ENCODE measurements at regions not wholly inside any gene's neighbourhood (a gene's known extent, or its start where the extent isn't known, plus 50 kb on each side); places are given as distances from the start of the nearest gene placed in this dataset.
"Not testable (repeated sequence)": the region's sequence is repeated elsewhere in the genome, so short reads cannot be mapped to it uniquely, and the experiment has no call there.

- TF ChIP-seq ZNF114 (CRISPR knock-in tag; IDR thresholded peaks at IDR 0.05) (no peak), ZNF331 (CRISPR knock-in tag; IDR thresholded peaks at IDR 0.05; ENCODE audit: low read depth) (no peak)
Observed at GRCh38 chr2:17223211-17223610, 295.0 kb downstream of the RAD51AP2 start (continued).

- no peaks in the 10 kb centered on the region; the same call in 2 of the 3 replicates for H3K4me1 Mint-ChIP-seq
- no peaks in the 10 kb centered on the region for H3F3A ChIP-seq (replicated peaks; ENCODE audit: low read depth)
- TF ChIP-seq CTCF (conservative IDR thresholded peaks at IDR 0.05; ENCODE audit: low read depth in 2 of 2) (no peak), ZNF114 (CRISPR knock-in tag; IDR thresholded peaks at IDR 0.05) (no peak)
- no peaks in the 10 kb centered on the region for H4K20me1 ChIP-seq (replicated peaks; ENCODE audit: insufficient read depth)
- ATAC-seq (no peak), DNase-seq (ENCODE audit: low spot score) (peak; percentile 3)
- H3K36me3 ChIP-seq (ENCODE audit: insufficient read depth) = no peaks in the 10 kb centered on the region
- no peak overlapping the region for H3K4me3 Mint-ChIP-seq
- H2AFZ ChIP-seq = no peak overlapping the region
- H3K4me1 ChIP-seq (ENCODE audit: insufficient read depth) = no peaks in the 10 kb centered on the region
- no peaks in the 10 kb centered on the region for H3K36me3 Mint-ChIP-seq (ENCODE audit: low read depth)
- no peak overlapping the region for H3K27ac ChIP-seq (ENCODE audit: low read depth)
- H3K4me3 ChIP-seq = no peak overlapping the region
- H3K27me3 Mint-ChIP-seq (ENCODE audit: insufficient read depth, low read depth, poor library complexity) = no peaks in the 10 kb centered on the region
- no peaks in the 10 kb centered on the region for H3K79me2 ChIP-seq (replicated peaks; ENCODE audit: insufficient read depth)
- H3K4me2 ChIP-seq = no peak overlapping the region
- no peaks in the 10 kb centered on the region for H3K27me3 ChIP-seq (ENCODE audit: insufficient read depth)
- no peaks in the 10 kb centered on the region for H3K9me2 ChIP-seq (ENCODE audit: insufficient read depth)
- no peak overlapping the region for H3K27ac Mint-ChIP-seq
- no peaks in the 10 kb centered on the region for H3K9me3 Mint-ChIP-seq
Observed at GRCh38 chr2:17208511-17208910, 309.7 kb downstream of the RAD51AP2 start.

- Histone ChIP-seq H3K27me3 (ENCODE audit: insufficient read depth) (no peaks in the 10 kb centered on the region), H3K79me2 (replicated peaks; ENCODE audit: insufficient read depth) (no peaks in the 10 kb centered on the region), H3F3A (replicated peaks; ENCODE audit: low read depth) (no peaks in the 10 kb centered on the region), H3K9me2 (ENCODE audit: insufficient read depth) (no peaks in the 10 kb centered on the region), H3K4me1 (ENCODE audit: insufficient read depth) (no peaks in the 10 kb centered on the region), H4K20me1 (replicated peaks; ENCODE audit: insufficient read depth) (no peaks in the 10 kb centered on the region), H3K27ac (ENCODE audit: low read depth) (no peak overlapping the region), H3K4me2 (no peak overlapping the region), H3K36me3 (ENCODE audit: insufficient read depth) (no peaks in the 10 kb centered on the region), H2AFZ (no peak overlapping the region), H3K4me3 (no peak overlapping the region)
- H3K4me3 Mint-ChIP-seq = no peak overlapping the region
- H3K9me3 Mint-ChIP-seq = no peaks in the 10 kb centered on the region
- H3K36me3 Mint-ChIP-seq (ENCODE audit: low read depth) = no peaks in the 10 kb centered on the region
- no peak overlapping the region for H3K27ac Mint-ChIP-seq
- H3K27me3 Mint-ChIP-seq (ENCODE audit: insufficient read depth, low read depth, poor library complexity) = no peaks in the 10 kb centered on the region
- no peak for ATAC-seq
- DNase-seq (ENCODE audit: low spot score) = no peak
- TF ChIP-seq REST (IDR thresholded peaks at IDR 0.05; ENCODE audit: unreplicated experiment) = no peak
- H3K4me1 Mint-ChIP-seq = no peaks in the 10 kb centered on the region; the same call in 2 of the 3 replicates
Observed at GRCh38 chr2:17206771-17207170, 311.5 kb downstream of the RAD51AP2 start.

GRCh38 chr2:17204214-17204613 lies 314.0 kb downstream of the RAD51AP2 start:
- ATAC-seq; H3K4me2 ChIP-seq; H2AFZ ChIP-seq; H3K27ac Mint-ChIP-seq; H3K36me3 ChIP-seq (ENCODE audit: insufficient read depth); H3K4me3 Mint-ChIP-seq; H3K4me1 ChIP-seq (ENCODE audit: insufficient read depth); H3K36me3 Mint-ChIP-seq (ENCODE audit: low read depth); H3K4me3 ChIP-seq; H4K20me1 ChIP-seq (replicated peaks; ENCODE audit: insufficient read depth); H3K27ac ChIP-seq (ENCODE audit: low read depth); DNase-seq (ENCODE audit: low spot score); H3K27me3 Mint-ChIP-seq (ENCODE audit: insufficient read depth, low read depth, poor library complexity); H3K27me3 ChIP-seq (ENCODE audit: insufficient read depth); H3K79me2 ChIP-seq (replicated peaks; ENCODE audit: insufficient read depth); H3K4me1 Mint-ChIP-seq; H3K9me3 Mint-ChIP-seq; H3F3A ChIP-seq (replicated peaks; ENCODE audit: low read depth); H3K9me2 ChIP-seq (ENCODE audit: insufficient read depth): not testable (repeated sequence)

- not testable (repeated sequence) for DNase-seq (ENCODE audit: low spot score); H3K4me2 ChIP-seq; H3K9me3 Mint-ChIP-seq; H3K36me3 ChIP-seq (ENCODE audit: insufficient read depth); H3F3A ChIP-seq (replicated peaks; ENCODE audit: low read depth); H3K27ac ChIP-seq (ENCODE audit: low read depth); H3K4me3 Mint-ChIP-seq; ATAC-seq; H3K27ac Mint-ChIP-seq; H3K27me3 ChIP-seq (ENCODE audit: insufficient read depth); H3K79me2 ChIP-seq (replicated peaks; ENCODE audit: insufficient read depth); H3K36me3 Mint-ChIP-seq (ENCODE audit: low read depth); H3K4me3 ChIP-seq; H4K20me1 ChIP-seq (replicated peaks; ENCODE audit: insufficient read depth); H3K27me3 Mint-ChIP-seq (ENCODE audit: insufficient read depth, low read depth, poor library complexity); H3K9me2 ChIP-seq (ENCODE audit: insufficient read depth); H3K4me1 Mint-ChIP-seq; H3K4me1 ChIP-seq (ENCODE audit: insufficient read depth)
- H2AFZ ChIP-seq = peak overlapping the region; percentile 43; the same call in 1 of the 2 replicates
Observed at GRCh38 chr2:17202628-17203027, 315.6 kb downstream of the RAD51AP2 start.

Measured in GM23338 (cell line).